Hematopoietic multipotent progenitor cell treated with erythropoietin and hydrocortisone succinate and interleukin-3 and kit ligand, for 4 days (in vitro differentiated cells): ENCODE measurements at regions not wholly inside any gene's neighbourhood (a gene's known extent, or its start where the extent isn't known, plus 50 kb on each side); places are given as distances from the start of the nearest gene placed in this dataset.
A peak's percentile ranks its signal among the peaks of the same experiment; 100 is the strongest.

Experiments used
- DNase-seq: peaks from one replicate; pipeline ENCODE4 v3.0.0-alpha.2; 2015

DNA sequence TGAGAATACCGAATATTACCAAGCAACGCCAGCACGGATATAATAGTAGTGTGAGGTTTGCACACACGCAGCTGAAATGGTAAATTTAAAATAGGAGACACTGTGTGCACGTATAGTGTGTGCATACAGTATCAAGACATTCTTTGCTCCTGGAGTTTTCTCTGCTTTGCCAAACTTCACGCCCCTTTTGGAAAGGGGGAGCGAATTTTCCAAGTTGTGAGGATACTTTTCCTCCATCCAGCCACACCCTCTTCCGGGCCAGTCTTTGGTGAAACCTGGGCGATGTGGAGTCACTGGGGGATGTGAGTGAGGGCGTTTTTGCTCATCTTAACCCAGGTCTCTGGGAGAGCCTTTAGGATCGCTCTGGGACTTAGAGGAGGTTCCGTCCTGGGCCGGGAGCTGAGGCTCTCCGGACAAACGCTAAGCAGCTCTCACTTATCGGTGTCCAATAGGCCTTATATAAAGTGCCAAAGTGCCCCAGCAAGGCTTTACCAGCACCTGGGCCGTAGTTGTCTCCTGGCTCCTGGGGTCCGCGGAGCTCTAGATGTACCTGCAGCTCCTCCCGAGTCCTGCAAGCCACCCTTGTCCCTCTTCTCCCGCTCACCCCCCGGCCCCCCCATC lies 160.0 kb upstream of the MKI67 start:
- no peak for DNase-seq

DNA sequence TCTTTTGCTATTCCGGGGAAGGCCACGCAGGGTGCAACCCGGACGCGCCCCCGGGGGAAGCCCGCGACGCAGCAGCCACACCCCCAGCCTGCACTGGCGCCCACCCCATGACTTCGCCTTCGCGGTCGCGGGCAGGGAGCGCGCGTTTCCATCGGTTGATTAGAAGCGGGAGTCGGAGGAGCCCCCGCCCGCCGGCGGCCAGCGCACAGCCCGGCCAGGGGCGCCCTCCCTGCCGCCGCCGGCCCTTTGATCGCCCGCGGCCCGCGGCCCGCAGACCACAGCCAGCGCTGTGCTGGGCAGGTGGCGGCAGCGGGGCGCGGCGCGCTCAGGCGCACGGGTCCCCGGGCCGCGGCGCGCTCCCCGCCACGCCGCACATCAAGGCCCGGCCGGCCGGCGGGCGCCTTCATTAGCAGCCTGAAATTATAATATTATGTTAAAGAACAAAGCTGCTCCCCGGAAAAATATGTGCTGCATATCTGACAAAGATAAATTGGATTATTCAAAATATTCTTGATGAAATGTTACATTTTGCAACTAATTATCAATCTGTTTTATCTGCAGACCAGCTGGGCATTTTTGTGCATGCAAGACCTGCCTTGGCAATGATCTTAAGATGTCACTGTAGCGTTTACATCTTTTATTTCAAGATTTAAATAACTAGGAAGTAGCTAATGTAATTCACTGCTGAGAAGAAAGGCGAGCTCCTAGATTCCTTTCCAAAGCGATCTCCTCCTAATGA lies 160.7 kb upstream of the MKI67 start:
- DNase-seq = no peak

DNA sequence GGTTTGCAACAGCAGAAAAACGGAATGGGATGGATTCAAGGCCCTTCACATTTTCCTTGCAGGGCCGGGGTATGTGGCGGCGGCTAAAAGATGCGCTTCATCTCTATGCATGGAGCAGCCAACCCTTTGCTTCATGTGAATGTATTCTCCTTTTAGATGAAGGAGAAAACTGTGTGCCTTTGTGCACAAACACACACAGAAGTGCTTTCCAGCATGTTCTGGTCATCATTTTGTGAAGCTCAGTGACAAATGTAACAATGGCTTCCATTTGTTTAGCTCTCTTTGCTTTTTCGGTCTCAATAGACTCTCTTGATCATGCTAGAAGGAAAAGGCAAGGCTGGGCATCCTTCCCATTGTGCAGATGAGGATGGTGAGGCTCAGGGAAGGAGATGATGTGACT lies 161.7 kb upstream of the MKI67 start:
- DNase-seq = no peak

DNA sequence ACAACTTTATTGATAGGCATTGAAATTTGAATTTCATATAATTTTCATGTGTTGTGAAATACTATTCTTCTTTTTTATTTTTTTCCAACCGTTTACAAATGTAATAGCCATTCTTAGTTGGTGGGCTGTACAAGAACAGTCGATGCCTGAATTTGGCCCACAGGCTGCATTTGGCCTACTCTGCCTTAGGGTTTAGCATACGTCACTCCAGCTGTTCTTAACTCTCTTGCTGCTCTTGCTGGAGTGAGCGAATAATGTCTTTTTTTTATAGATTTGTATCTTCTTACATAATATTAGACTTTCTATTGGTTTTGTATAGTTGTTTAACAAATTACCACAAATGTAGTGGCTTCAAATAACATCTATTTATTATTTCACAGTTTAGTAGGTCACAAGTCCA lies 163.4 kb upstream of the MKI67 start:
- no peak for DNase-seq

DNA sequence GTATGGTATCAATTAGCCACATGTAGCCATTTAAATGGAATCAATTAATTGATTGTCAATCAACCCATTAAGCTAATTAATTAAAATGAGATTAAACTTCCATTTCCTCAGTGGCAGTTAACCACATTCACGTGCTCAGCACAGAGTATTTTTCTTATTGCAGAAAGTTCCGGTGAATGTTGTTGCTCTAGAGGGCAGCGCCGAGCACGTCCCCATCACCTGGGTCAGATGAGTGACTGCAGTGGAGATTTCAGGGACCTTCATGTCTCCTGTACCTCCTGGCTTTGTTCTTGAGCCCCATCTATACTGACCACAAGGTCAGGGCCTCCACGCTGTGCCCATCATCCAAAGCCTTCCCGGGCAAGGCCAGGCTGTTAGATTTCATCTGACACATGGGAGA lies 168.8 kb upstream of the MKI67 start:
- DNase-seq = no peak

DNA sequence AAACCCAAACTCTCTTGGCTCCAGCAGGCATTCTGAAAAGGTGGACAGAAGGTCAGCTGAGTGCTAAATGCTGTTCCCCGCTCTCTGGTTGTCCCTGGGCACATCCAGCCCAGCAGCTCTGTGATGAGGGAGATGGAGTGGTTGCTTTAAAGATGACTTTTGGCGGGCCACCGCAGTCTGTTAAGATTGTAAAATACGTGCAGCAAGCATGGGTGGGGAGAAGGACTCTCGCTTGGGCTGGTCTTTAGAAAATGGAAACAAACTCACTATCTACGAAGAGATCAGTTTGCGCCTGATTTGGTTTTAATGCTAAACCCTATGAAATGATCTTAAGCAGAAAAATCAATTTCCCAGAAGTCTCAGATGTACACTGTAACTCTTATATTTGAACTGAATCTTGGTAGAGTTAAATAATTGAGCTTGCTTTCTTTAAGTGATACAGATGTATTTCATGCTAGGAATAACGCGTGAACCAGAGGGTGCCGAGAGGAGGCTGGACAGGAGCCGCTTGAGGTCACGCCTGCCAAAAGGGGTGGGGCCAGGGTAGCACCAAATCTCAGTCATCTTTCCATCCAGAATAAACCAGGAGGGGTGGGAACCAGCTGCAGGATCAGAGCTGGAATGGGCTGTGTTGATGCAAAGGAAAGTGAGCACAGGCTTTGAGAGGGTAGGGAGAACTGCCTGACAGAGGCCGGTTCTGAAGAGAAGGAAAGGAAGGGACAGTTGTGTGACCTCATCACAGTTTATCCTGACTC lies 170.2 kb upstream of the MKI67 start:
- DNase-seq = no peak

DNA sequence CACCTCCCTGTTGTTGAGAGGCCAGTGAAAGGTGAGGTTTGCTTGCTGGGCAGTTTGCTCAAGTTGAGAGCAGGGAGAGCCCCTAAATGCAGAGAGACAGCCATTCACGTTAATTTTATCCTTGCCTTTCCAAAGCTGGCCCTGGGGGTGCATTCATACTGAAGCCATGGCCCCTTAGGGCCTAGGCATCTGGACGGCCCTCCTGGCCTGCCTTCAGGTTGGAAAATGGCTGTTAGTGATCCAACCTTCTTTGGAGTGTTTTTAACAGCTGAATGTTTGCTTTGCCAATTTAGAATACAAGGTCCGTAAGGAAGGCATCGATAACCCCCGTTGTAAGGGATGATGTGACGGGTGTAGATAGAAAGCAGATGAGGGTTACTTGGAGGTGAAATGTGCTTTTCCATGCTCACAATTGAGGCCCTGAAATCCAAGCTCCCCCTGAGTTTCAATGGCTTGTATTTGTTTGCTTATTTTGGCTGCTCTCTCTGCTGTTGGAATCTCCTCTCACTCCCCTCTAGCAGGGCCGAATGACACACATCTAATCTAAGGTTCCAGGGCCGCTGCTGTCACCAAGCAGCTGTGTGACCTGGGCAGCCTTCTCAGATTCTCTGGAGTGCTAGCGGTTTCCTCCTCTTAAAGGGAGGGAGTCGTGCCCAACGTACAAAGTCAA lies 171.6 kb upstream of the MKI67 start:
- DNase-seq = no peak

DNA sequence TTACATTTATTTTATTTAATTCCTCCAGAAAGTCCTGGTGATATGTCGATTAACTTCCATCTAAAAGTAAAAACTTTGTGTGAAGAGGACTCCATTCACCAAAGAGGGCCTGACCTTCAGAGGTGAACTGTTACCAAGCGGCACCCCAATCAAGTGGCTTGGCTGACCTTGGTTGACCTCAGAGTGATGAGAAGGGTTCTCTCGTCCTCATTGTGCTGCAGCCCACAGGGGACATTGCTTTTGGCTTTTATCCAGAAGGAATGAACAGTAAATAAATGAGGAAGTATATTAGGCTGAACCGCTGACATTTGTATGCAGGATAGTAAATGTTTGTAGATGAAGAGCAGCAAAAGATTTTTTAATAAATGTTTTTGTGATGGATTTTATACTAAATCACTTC lies 172.4 kb upstream of the MKI67 start:
- DNase-seq = peak; percentile 24

DNA sequence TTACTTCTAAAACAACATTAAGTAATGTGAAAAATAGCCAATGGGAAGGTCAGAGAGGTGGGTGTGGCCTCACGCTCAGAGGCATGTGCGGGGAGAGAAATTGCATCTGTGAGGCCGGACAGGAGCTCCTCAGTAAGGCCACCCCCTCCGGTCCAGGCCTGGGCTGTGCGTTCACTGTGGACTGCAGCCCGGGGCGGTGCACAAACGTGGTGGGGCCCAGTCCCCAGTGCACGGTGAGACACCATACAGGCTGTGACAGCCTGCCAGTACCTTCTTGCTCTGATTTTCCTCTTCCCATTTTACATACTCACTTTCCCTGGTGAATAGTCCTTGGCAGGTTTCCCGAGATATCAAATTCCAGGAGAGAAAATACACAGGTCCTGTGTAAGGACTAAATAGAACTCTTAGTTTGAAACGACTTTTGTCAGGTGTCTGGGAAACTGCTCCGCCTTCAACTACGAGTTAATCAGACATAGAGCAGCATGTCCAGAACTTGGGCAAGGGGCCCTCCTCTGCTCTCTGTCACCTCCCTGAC lies 174.1 kb upstream of the MKI67 start:
- DNase-seq = no peak

DNA sequence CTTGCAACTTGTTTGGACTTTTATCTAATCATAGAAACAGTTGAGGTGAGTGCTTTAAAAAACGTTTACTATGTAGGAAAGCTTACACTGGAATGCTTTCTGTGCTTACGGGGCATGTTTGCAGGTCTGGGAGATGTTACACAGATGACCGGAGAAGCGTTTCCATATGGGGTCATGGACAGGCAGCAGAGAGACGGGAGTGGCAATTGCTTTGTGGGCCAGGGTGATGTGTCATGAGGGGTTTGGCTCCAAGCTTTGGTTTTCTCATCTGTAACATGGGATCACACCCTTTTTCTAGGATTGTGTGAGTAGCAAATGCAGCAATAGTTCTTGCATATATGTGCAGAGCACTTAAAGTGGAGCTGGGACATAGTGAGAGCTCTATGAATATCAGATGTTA lies 174.8 kb upstream of the MKI67 start:
- no peak for DNase-seq

DNA sequence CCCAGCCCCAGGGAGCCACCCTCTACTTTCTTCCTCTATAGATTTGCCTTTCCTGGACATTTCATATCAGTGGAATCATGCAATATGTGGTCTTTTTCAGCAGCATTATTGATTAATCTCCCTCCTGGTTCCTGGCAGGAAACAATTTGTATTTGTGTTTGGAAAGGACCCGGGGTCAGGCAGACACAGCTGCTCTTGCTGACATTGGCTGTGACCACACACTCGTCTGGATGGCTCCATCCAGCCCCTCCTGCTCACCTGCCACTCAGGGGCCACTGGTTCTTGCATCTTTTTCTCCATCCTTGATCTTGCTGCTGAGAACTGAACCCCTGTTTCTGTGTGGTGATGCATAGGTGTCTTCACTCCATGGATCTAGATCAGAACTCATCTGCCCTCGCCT lies 176.6 kb upstream of the MKI67 start:
- no peak for DNase-seq

DNA sequence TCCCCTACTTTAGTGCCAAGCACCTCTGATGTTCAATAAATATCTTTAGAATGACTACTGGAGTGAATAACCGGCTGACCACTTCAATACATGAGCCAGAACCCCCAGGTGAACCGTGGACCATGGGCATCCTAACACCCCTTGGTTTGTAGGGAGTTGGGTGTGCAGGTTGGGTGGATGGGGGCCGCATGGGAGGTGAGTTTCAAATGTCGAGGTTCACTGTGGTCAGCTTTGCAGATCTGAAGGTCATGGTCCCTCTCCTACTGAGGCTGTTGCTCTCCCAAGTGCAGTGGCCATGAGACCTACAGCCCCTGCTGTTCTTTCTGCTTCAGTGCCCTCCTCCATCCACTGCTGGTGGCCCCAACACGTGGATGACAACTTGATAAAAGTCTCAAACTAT lies 178.0 kb upstream of the MKI67 start:
- no peak for DNase-seq

DNA sequence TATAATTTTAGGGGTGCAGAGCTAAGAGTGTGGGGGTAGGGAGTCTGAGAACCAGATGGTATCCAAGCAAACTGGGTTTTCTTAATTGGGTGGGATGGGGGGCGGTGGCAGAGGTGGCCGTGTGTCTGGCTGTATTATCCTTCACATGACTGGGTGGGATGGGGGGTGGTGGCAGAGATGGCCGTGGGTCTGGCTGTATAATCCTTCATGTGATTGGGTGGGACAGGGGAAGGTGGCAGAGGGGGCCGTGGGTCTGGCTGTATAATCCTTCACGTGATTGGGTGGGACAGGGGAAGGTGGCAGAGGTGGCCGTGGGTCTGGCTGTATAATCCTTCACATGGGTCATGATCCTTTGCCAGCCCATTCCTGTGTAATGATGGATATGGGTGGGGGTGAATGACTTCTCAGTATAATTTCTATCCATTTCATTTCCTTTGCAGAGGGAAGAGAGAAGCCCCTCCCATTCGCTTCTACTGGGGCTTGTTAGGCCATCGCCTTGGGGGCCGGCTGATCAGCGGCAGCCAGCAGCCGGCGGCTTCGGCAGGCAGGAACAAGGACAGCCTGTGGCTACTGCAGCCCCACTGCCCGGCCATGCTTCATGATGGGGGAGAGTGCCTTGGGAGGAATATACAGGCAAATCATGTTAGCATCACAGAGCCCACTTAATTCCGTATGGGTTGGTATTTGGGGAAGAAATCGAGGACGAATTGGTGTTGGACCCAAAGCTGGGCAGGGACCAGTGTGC lies 179.6 kb upstream of the MKI67 start:
- DNase-seq = no peak

DNA sequence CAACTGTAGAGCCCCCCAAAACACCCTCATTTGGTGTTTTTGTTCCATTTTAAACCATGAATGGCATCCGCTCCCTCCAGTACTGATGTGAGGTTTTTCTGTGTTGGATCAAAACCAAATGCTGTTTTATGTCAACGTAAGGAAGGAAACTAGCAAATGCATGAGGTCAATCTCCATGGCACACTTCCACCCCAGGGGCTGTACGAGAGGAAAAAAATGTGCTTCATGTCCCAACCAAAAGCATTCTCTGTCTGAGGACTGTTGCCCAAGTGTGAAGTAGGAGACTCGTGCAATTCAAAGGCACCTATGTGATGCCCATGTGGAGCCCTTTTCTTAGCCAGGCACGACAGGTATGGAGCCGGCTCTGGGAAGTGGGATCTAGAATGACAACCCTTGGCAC lies 180.3 kb upstream of the MKI67 start:
- no peak for DNase-seq

DNA sequence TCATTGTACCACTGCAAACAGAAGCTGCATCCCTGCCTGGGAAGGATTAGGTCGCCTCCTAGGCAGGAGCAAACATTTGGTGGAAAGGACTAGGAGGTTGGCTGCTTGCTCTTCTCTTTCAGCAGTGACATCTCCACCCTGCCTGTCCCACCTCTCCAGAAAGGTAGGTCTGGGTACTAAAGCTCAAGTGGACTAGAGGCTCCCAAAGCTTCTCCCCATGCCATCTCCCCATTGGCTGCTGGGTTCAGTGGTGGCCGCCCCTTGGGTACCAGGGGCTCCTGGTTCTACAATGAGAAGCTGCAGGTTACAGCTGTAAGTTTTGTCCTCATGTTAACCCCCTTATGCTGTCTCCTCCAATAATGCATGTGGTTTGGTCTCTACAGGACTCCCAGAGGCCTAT lies 180.7 kb upstream of the MKI67 start:
- DNase-seq = no peak

DNA sequence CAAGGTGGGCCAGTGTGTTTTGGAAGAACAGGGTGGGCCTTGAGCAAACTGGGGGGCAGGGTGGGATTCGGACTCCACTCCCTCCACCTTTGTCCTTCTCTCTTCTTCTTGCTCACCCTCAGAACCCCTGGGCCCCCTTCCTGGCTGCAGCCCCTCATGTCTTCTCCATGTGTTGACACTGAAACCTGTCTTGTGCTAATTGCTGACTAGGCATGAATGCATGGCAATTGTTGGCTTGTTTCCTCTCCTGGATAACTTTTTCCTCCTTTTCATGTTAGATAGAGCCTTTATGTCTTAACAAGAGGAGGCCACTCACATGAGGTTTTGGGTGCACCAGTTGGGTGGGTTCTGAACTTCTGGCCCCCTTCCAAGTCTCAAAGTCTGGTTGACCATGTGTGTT lies 181.6 kb upstream of the MKI67 start:
- DNase-seq = no peak

DNA sequence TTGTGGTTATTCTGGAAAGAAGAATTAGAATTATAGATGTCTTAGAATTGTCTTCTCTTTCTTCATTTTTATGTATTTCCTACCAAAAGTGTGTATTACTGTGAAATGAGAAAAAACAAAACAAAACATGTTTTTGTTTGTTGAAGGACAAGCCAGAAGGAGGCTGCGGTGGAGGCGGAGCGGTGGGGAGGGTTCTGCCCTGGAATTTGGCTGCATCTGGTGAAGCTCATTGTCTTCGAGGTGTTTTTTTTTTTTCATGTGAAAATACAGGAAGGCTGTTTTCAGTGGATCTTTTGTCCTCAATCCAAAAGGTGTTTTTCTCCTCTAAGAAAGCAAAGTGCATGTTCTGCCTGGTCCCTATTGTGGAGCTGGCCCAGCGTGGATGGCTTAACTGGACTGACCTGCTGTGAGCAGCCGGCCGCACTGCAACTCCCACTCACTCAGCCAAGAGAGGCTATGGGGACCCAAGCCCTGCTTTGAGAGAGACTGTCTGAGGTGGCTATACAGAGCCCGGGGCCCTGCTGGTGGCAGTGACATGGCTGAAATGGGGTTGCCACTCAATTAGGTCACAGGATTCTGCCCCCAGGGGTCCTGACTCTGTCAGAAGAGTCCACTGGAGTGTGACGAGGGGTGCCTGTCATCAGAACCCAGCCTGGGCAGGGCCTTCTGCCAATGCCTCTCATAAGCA lies 184.9 kb upstream of the MKI67 start:
- no peak for DNase-seq

DNA sequence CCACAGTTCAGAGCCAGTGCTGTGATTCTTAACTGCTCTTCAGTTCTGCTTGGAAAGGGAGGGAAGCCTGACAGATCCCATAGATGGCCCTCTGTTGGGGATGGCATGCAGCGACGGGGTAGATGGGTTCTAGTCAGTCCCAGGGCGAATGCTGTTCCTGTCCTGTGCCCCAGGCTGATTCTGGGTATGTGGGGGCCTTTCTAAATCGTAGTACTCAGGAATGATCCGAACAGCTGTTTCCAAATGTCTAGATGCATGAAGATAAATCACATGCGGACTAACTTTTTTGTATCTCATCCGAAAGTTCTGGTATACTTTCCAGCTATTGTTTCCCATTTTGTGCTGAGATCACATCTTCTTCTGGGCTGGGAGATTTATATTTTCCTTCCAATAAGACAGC lies 186.0 kb upstream of the MKI67 start:
- no peak for DNase-seq

DNA sequence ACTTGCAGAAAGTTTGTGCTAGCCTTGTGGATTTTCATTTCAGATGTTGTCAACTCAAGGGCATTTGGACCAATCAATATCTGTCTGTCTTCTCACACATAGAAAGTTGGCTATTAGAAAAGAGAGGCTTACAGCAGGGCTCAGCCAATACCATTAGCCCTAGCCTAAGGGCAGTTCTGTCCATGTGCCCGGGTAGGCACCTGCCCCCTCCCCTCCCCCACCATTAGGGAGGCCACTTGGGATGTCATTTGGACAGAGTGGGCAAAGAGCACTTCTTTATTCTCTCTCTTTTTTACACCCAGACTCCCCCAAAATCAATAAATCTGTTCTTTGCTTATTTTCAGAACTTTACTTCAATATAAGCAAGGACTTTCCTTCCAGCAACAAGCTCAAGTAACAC lies 188.5 kb upstream of the MKI67 start:
- DNase-seq = no peak

DNA sequence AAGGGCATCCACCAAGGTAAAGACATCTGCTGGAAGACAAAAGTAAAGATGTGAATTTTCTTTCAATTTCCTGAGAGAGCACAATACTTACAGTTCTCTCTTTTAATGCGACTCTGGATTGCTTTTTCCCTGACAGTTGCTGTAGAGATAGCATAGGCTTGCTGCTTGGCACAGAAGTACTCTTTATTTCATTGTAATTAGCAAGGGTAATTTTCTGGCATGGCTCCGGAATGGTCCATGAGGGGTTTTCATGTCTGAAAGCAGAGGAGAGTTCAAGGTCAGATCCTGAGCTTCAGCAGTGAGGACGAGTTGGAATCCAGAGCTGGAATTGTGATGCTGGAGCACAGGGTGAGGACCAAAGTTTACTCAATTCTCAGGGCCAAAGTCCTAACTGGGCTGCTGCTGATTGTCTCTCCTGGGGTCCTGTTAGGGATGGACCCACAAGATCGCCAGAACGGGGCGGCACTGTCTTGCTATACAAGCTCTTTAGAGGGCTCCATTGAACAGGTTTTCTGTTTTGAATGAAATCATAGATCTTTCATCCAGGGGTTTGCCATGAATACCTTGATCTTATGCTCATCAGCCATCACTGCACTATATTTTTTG lies 190.0 kb upstream of the MKI67 start:
- no peak for DNase-seq

DNA sequence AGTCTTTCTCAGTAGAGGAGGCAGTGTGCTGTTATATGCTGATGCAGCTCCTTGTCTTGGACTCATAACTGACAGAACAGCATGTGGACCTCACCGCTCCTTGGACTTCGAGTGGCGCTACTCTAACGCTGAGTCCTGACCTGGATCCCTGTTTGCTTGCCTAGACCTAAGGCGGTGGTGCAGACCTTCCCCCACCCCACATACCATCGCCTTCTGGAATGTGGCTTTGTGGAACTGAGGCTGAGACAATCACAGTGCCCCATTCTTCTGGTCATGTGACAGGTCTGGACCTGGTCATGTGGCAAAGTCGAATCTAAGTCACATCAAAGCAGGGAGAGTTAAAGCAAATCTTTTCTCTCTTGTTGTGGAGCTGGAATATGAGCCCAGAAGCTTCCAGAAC lies 190.7 kb upstream of the MKI67 start:
- DNase-seq = no peak

DNA sequence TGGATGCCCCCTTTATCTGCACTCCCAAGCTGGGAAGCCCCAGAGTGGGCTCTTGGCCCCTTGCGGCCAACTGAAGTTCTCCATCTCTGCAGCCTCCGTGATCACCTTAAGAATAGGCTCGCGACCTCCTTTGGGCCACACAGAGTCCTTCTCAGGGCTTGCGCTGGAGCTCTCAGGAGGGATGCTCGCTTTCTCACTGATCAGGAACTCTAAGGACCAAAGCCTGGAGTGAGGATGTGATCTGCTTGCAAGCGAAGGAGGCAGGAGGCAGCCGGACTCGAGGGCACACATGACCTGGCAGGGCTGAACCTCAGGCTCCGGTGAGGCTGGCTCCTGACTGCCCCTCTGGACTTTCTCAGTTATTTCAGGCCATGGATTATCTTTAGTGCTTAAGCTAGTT lies 192.1 kb upstream of the MKI67 start:
- DNase-seq = no peak
